GM19438 (cell line): ENCODE measurements at regions not wholly inside any gene's neighbourhood (a gene's known extent, or its start where the extent isn't known, plus 50 kb on each side); places are given as distances from the start of the nearest gene placed in this dataset.

ENCODE experiments used
- ATAC-seq: cut with Tn5 transposase; IDR thresholded peaks from one replicate; pipeline ENCODE4 v1.9.1; 2021; ENCODE audit warnings: low read depth; ENCODE audit not compliant: unreplicated experiment

DNA sequence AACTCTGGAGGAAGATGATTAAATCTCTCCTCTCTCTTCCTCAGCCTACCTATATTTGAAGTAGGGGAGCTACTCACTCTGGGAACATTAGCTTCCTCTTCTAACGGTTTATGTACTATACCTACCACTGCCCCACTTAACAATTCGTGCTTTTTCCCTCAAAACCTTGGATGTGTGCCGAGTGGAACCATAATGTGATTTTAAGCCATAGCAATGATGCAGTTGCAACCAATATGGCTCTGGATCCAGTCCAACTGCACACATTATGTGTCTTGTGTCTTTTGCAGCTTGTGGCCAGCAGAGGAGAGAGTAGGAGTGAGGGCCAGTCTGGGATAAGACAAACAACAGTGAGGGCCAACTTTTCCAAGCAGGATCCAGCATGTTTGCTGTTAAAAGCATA, 170.7 kb downstream of the GATA3 start:
- no peak for ATAC-seq

DNA sequence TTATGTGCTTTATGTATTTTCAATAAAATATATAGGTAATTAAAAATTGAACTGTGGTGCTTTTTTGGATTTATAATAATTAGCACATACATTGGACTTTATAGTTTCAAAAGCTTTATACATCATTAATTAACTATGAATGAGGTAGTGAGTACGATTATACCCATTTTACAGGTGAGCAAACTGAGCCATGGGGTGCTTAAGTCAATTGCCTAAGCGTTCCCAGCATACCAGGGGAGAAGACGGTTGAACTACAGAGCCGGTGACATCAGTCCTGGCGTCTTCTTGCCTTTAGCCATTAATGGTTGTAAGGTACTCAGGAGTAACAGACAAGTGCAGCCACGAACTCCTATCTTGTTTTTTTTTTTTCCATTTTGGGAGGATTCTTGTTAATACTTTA, 172.8 kb downstream of the GATA3 start:
- ATAC-seq = no peak

DNA sequence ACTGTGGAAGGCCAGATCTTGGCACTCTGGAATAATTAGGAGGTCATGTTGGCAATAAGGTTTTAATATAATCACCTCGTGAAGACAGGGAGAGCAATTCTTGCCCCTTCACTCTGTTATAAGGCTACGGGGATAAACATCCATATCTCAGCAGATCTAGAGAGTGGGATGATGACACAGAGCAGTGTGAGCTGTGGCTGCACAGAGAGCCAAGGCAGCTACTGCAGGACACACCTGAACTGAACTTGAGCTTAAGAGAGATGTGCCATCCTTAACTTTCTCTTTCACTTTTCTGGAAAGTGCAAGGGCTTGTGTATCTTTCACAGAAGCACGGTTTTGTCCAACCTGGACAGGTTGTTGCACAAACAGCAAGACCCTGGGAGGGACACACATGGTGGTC, 174.7 kb downstream of the GATA3 start:
- no peak for ATAC-seq

GRCh38 chr10:8230902-8231301, 176.4 kb downstream of the GATA3 start:
- no peak for ATAC-seq

- ATAC-seq = no peak
Measured at GRCh38 chr10:8233049-8233448, 178.6 kb downstream of the GATA3 start.

- no peak for ATAC-seq
Measured at GRCh38 chr10:8233832-8234259, 179.4 kb downstream of the GATA3 start.

GRCh38 chr10:8235253-8236027, 181.0 kb downstream of the GATA3 start:
- no peak for ATAC-seq

GRCh38 chr10:8238986-8239385, 184.5 kb downstream of the GATA3 start:
- no peak for ATAC-seq

- ATAC-seq = no peak
Measured at GRCh38 chr10:8240861-8241260, 186.4 kb downstream of the GATA3 start.

- no peak for ATAC-seq
Measured at GRCh38 chr10:8242295-8242872, 187.9 kb downstream of the GATA3 start.

- ATAC-seq = no peak
Measured at GRCh38 chr10:8245131-8245813, 190.8 kb downstream of the GATA3 start.

DNA sequence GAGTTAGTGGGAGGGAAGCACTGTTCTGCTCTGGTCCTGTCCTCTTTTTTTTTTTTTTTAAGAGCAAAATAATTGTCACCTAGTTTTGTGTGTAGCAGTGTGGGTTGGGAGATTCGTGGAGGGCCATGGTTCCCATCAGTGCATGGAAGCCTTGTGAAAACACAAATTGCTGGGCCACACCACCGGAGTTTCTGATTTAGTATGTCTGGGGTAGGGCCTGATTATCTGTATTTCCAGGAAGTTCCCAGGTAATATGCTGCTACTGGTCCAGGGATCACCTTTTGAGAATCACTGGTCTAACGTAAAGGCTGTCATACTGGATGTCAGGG, 191.3 kb downstream of the GATA3 start:
- no peak for ATAC-seq

DNA sequence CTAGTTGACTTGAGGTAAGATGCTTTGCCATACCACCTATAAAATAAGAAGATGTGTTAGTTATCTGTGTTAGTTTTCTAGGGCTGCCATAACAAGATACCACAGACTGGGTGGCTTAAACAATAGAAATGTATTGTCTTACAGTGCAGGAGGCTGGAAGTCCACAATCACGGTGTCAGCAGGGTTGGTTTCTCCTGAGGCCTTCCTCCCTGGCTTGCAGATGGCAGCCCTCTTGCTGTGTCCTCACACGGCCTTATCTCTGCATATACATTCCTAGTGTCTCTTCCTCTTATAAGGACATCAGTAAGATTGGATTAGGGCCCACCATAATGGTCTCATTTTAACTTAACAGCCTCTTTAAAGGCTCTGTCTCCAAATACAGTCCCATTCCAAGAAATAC, 192.1 kb downstream of the GATA3 start:
- ATAC-seq = no peak

- ATAC-seq = no peak
Measured at GRCh38 chr10:8247191-8247590, 192.7 kb downstream of the GATA3 start.

DNA sequence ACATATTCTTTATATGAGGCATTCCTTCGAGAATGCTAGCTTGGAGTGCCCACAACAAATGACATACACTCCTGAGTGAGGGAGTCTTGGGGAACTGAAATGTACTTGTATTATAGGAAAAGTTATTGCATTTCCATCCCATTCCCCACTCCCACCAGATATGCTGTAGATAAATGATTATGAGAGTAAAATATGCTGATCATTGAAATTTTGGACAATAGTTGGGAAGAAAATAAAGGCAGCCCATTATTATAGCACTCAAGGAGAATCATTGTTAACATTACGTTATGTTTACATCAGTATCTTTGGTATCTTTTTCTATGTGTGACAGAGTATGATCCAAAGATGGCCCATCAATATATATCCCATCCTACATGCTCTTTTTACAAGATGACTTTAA, 194.4 kb downstream of the GATA3 start:
- ATAC-seq = no peak

DNA sequence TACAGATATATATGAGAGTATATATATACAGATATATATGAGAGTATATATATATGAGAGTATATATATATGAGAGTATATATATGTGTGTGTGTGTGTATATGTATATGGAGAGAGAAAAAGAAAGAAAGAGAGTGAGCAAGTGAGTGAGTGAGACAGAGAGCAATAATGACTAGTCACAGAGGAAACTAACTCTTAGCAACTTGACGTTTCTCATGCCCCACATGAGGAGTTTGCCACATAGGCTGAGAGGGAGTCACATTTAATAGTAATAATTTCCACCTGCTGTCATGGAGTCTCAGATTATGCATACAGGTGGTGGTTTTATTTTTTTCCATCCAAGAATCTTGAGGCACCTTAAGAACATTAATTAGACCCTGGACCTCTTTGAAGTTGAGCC, 199.9 kb downstream of the GATA3 start:
- no peak for ATAC-seq

- no peak for ATAC-seq
Measured at GRCh38 chr10:8255301-8255700, 200.8 kb downstream of the GATA3 start.

DNA sequence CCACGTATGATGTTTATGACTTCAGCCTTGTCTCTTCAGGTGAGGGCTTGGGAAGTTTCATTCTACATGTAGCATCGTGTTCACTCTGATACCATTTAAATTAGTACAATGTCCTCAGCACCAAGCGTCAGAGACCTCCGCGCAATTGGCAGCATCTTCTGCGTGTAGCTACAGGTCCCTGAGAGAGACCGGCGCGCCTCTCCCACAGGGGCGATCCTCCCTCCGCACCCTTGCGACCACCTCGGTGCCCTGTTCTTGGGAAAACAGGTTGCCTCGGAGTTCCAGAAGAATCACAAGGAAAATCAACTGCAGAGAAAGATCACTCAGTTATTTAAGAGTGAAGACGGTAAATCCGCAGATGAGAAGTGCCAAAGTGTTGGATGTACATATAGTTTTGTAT, 206.2 kb downstream of the GATA3 start:
- no peak for ATAC-seq

GRCh38 chr10:8262317-8262716, 207.8 kb downstream of the GATA3 start:
- no peak for ATAC-seq

DNA sequence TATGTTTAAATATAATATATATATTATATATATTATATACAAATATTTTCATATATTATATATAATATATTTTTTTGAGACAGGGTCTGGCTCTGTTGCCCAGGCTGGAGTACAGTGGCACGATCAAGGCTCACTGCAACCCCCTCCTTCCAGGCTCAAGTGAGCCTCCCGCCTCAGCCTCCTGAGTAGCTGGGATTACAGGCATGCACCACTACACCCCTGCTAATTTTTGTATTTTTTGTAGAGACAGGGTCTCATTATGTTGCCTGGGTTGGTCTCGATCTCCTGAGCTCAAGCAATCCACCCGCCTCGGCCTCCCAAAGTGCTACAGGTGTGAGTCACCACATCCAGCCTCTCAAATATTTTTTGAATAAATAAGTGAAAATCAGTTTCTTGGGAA, 215.5 kb downstream of the GATA3 start:
- no peak for ATAC-seq

- no peak for ATAC-seq
Measured at GRCh38 chr10:8272794-8273425, 218.4 kb downstream of the GATA3 start.

GRCh38 chr10:8273749-8274148, 219.3 kb downstream of the GATA3 start:
- no peak for ATAC-seq
